Caco-2 (cell line): ENCODE measurements at regions not wholly inside any gene's neighbourhood (a gene's known extent, or its start where the extent isn't known, plus 50 kb on each side); places are given as distances from the start of the nearest gene placed in this dataset.

Source experiments
- BruUV-seq: library from RNA; stranded (reverse); fragments of 400-500 nt; replicated peaks from 2 replicates; lab custom pipeline; 2021; lab: Mats Ljungman, UMichigan
- CTCF ChIA-PET: fragments of 300-600 bp; sonication (Branson Sonifier 250); formaldehyde crosslinking; loops from one replicate; lab custom pipeline; 2022; ENCODE audit warnings: antibody characterized with exemption; lab: Charles Lee
- POLR2A ChIA-PET: fragments of 300-600 bp; sonication (Branson Sonifier 250); formaldehyde crosslinking; loops from one replicate; lab custom pipeline; 2022; ENCODE audit warnings: antibody characterized with exemption; lab: Charles Lee
- DNase-seq, 2 experiments: peaks; one replicate each; pipeline versions ENCODE4 v3.0.0 to v3.0.0-alpha.2; 2020 to 2022
- H3K27me3 ChIP-seq: replicated peaks from 2 replicates; pipeline ENCODE4 v1.6.0; 2011; ENCODE audit warnings: low read length; ENCODE audit not compliant: control insufficient read depth, insufficient read depth
- H3K36me3 ChIP-seq: 2 replicates; pipeline ENCODE4 v1.5.1; 2011; ENCODE audit warnings: low read length; ENCODE audit not compliant: control insufficient read depth, insufficient read depth
- H3K4me1 ChIP-seq: fragments of 250-450 bp; sonication (Bioruptor Pico); 2 replicates; pipeline ENCODE4 v1.5.1; 2020; ENCODE audit warnings: mild to moderate bottlenecking
- H3K4me3 ChIP-seq: 2 replicates; pipeline ENCODE4 v1.5.1; 2011; ENCODE audit warnings: low read depth, mild to moderate bottlenecking, control low read depth, low read length
- H3K9me3 ChIP-seq: fragments of 250-450 bp; sonication (Bioruptor Pico); 2 replicates; pipeline ENCODE4 v1.5.1; 2020; ENCODE audit warnings: mild to moderate bottlenecking, moderate library complexity
- H3K27ac Mint-ChIP-seq: one replicate; pipeline ENCODE4 v1.8.0; 2022; ENCODE audit warnings: mixed read lengths; ENCODE audit not compliant: unreplicated experiment
- H3K27me3 Mint-ChIP-seq: one replicate; pipeline ENCODE4 v1.8.0; 2022; ENCODE audit warnings: mixed read lengths; ENCODE audit not compliant: insufficient read depth, unreplicated experiment
- H3K36me3 Mint-ChIP-seq: one replicate; pipeline ENCODE4 v1.8.0; 2022; ENCODE audit warnings: mild to moderate bottlenecking, mixed read lengths; ENCODE audit not compliant: insufficient read depth, unreplicated experiment
- H3K4me1 Mint-ChIP-seq: one replicate; pipeline ENCODE4 v1.8.0; 2022; ENCODE audit warnings: low read depth, mixed read lengths; ENCODE audit not compliant: unreplicated experiment
- H3K4me3 Mint-ChIP-seq: one replicate; pipeline ENCODE4 v1.8.0; 2022; ENCODE audit warnings: mild to moderate bottlenecking, moderate library complexity, mixed read lengths; ENCODE audit not compliant: unreplicated experiment
- H3K9me3 Mint-ChIP-seq: one replicate; pipeline ENCODE4 v1.8.0; 2022; ENCODE audit warnings: mixed read lengths; ENCODE audit not compliant: unreplicated experiment
- intact Hi-C: fragments of 100-400 bp; cut with micrococcal nuclease; formaldehyde crosslinking; loops from one replicate; pipeline ENCODE4 v1.10.0; 2022; ENCODE audit not compliant: unreplicated experiment
- TF ChIP-seq, protein P1 (sequence below), 2 experiments: fragments of 200-600 bp in 1 of 2; IDR thresholded peaks; 1 replicate in 1 of 2; 2 replicates in 1 of 2; pipeline versions ENCODE4 v1.5.1 to v1.8.0; 2011 to 2022; ENCODE audit warnings: antibody characterized with exemption in 1 of 2, control low read depth in 1 of 2, inconsistent platforms in 1 of 2, low read depth in 1 of 2, low read length in 1 of 2, mild to moderate bottlenecking in 1 of 2, moderate library complexity in 1 of 2; ENCODE audit not compliant: insufficient read depth in 1 of 2, severe bottlenecking in 1 of 2, unreplicated experiment in 1 of 2

DNA sequence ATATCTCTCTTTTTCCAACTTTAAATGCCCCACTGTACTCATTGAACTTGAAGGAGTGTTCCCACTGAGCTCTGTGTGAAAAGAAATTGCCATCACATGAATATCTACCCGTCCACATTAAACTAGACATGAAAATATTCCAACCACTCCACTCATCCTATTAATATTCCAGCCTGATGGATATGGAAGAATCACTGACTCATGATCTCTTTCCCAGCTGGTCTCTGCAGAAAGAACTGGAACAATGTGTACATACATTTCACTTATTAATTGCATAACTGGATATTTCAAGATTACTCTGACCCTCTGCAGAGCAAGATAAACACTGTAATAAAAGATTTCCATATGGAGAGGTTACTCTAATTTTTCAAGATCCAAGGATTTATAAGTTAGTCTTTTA is 711.1 kb upstream of the LRRC4C start:
- TF ChIP-seq, protein P1, sequence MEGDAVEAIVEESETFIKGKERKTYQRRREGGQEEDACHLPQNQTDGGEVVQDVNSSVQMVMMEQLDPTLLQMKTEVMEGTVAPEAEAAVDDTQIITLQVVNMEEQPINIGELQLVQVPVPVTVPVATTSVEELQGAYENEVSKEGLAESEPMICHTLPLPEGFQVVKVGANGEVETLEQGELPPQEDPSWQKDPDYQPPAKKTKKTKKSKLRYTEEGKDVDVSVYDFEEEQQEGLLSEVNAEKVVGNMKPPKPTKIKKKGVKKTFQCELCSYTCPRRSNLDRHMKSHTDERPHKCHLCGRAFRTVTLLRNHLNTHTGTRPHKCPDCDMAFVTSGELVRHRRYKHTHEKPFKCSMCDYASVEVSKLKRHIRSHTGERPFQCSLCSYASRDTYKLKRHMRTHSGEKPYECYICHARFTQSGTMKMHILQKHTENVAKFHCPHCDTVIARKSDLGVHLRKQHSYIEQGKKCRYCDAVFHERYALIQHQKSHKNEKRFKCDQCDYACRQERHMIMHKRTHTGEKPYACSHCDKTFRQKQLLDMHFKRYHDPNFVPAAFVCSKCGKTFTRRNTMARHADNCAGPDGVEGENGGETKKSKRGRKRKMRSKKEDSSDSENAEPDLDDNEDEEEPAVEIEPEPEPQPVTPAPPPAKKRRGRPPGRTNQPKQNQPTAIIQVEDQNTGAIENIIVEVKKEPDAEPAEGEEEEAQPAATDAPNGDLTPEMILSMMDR (IDR thresholded peaks at IDR 0.05; ENCODE audit: insufficient read depth in 1 of 2, low read depth in 1 of 2, low read length in 1 of 2, severe bottlenecking in 1 of 2, unreplicated experiment in 1 of 2), result no peak

DNA sequence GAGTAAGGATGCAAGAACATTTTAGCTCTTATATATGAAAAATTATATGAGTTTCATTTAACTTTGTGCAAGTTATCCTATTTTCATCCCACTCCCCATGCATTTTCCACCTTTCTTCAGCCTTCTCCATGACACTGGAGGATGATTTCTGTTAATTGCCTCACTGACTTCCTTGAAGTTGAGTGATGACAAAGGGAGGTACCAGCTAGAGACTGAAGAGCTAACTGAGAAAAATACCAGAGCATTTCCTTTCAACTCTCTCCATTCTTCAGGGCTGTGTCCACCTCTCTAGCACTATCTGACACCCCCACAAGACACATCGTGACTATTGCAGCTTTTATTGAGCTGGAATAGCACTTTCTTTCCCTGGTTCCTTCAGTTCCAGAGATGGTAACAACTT is 711.6 kb upstream of the LRRC4C start:
- H3K27me3 Mint-ChIP-seq, result no peaks in the 10 kb centered on the region
- BruUV-seq, result no TSS peak

More for the DNA sequence above, 711.1 kb upstream of the LRRC4C start:
- H3K27me3 Mint-ChIP-seq, result no peaks in the 10 kb centered on the region
- Histone ChIP-seq H3K36me3 (no peaks in the 10 kb centered on the region), H3K4me3 (no peak overlapping the region), H3K27me3 (no peaks in the 10 kb centered on the region), H3K4me1 (no peaks in the 10 kb centered on the region), H3K9me3 (no peaks in the 10 kb centered on the region)
- peaks cover 15% of the 10 kb centered on the region for H3K9me3 Mint-ChIP-seq
- H3K4me3 Mint-ChIP-seq, result no peak overlapping the region
- H3K27ac Mint-ChIP-seq, result no peak overlapping the region
- ChIA-PET POLR2A (no interaction called here), CTCF (no interaction called here)
- no peak for DNase-seq
- no peaks in the 10 kb centered on the region for H3K36me3 Mint-ChIP-seq
- H3K4me1 Mint-ChIP-seq, result no peaks in the 10 kb centered on the region
- BruUV-seq, result no TSS peak
- intact Hi-C loops, result loop anchor here (10.0 kb wide), 1 partner anchor 354 kb away; no protein-coding TSS in a partner anchor

DNA sequence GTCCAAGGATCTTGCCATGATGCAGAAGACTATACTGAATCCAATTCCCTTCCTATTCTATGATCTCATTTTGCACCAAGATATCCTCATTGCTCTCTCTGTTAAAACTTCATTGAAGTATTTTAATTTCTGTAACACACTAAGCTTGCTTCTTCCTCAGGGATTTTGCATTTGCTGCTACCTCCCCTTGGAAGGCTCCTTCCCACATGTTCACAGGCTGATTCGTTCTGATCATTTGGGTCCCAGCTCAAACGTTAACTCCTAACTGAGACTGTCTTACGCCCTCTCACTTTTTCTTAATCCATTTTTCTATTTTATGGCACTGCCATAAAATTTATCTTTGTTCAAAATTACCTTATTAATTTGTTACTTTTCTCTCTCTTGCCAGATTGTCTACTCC is 713.0 kb upstream of the LRRC4C start:
- BruUV-seq, result no TSS peak
- intact Hi-C loops, result loop anchor here (10.0 kb wide), 1 partner anchor 352 kb away; no protein-coding TSS in a partner anchor
- no peaks in the 10 kb centered on the region for H3K36me3 Mint-ChIP-seq
- Histone ChIP-seq H3K36me3 (no peaks in the 10 kb centered on the region), H3K27me3 (no peaks in the 10 kb centered on the region), H3K4me1 (no peaks in the 10 kb centered on the region), H3K9me3 (no peaks in the 10 kb centered on the region), H3K4me3 (no peak overlapping the region)
- H3K27ac Mint-ChIP-seq, result no peak overlapping the region
- H3K9me3 Mint-ChIP-seq, result peaks cover 13% of the 10 kb centered on the region
- H3K4me3 Mint-ChIP-seq, result no peak overlapping the region
- H3K27me3 Mint-ChIP-seq, result no peaks in the 10 kb centered on the region
- ChIA-PET CTCF (no interaction called here), POLR2A (no interaction called here)
- DNase-seq, result no peak
- H3K4me1 Mint-ChIP-seq, result no peaks in the 10 kb centered on the region
- TF ChIP-seq, protein P1 (IDR thresholded peaks at IDR 0.05; ENCODE audit: insufficient read depth in 1 of 2, low read depth in 1 of 2, low read length in 1 of 2, severe bottlenecking in 1 of 2, unreplicated experiment in 1 of 2), result no peak

More for the DNA sequence above, 711.6 kb upstream of the LRRC4C start:
- Histone ChIP-seq H3K27me3 (no peaks in the 10 kb centered on the region), H3K4me3 (no peak overlapping the region), H3K36me3 (no peaks in the 10 kb centered on the region), H3K4me1 (no peaks in the 10 kb centered on the region), H3K9me3 (no peaks in the 10 kb centered on the region)
- intact Hi-C loops, result loop anchor here (10.0 kb wide), 1 partner anchor 354 kb away; no protein-coding TSS in a partner anchor
- no peaks in the 10 kb centered on the region for H3K4me1 Mint-ChIP-seq
- ChIA-PET CTCF (no interaction called here), POLR2A (no interaction called here)
- TF ChIP-seq, protein P1 (IDR thresholded peaks at IDR 0.05; ENCODE audit: insufficient read depth in 1 of 2, low read depth in 1 of 2, low read length in 1 of 2, severe bottlenecking in 1 of 2, unreplicated experiment in 1 of 2), result no peak
- no peaks in the 10 kb centered on the region for H3K36me3 Mint-ChIP-seq
- no peak overlapping the region for H3K4me3 Mint-ChIP-seq
- no peak for DNase-seq
- no peak overlapping the region for H3K27ac Mint-ChIP-seq
- peaks cover 15% of the 10 kb centered on the region for H3K9me3 Mint-ChIP-seq
